ENCODE measurements at regions not wholly inside any gene's neighbourhood (a gene's known extent, or its start where the extent isn't known, plus 50 kb on each side); places are given as distances from the start of the nearest gene placed in this dataset.
"Not testable (repeated sequence)": the region's sequence is repeated elsewhere in the genome, so short reads cannot be mapped to it uniquely, and the experiment has no call there.

DNA sequence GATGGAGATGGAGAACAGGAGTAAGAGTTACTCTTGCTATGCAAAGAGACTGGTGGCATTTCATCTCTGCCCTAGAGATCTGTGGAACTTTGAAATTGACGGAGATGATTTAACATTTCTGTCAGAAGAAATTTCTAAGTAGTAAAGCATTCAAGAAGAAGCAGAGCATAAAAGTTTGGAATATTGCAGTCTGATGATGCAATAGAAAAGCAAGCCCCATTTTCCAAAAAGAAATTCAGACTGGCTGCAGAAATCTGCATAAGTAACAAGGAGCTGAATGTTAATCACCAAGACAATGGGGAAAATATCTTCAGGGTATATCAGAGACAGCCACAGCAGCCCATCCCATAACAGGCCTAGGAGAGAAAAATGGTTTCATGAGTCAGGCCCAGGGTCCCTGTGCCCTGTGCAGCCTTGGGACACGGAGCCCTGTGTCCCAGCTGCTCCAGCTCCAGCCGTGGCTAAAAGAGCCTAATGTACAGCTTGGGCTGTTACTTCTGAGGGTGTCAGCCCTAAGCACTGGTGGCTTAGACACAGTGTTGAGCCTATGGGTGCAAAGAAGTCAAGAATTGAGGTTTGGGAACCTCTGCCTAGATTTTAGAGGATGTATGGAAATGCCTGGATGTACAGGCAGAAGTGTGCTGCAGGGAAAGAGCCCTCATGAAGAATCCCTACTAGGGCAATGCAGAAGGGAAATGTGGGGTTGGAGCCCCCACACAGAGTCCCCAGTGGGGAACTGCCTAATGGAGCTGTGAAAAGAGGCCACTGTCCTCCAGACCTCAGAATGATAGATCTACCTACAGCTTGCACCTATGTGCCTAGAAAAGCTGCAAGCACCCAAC lies 616.6 kb downstream of the SLC16A7 start:
- Histone ChIP-seq H3K79me2 (ENCODE audit: control insufficient read depth, insufficient read depth, low read length) (no peaks in the 10 kb centered on the region), H3K9me3 (ENCODE audit: control insufficient read depth, low read depth, low read length) (no peaks in the 10 kb centered on the region)

GRCh38 chr12:60213272-60213671 lies 617.4 kb downstream of the SLC16A7 start:
- not testable (repeated sequence) for FAIRE-seq

More for the DNA sequence above, 616.6 kb downstream of the SLC16A7 start:
- DNase-seq (ENCODE audit: low read depth, low spot score) (no peak), FAIRE-seq (no peak)
- Histone ChIP-seq H2AFZ (ENCODE audit: control insufficient read depth, low read length) (no peak overlapping the region), H3K9ac (ENCODE audit: control insufficient read depth, extremely low read depth, insufficient read depth, low read length) (no peak overlapping the region), H3K4me1 (ENCODE audit: control insufficient read depth, extremely low read depth, insufficient read depth, low read length) (no peaks in the 10 kb centered on the region), H3K27me3 (ENCODE audit: control insufficient read depth, extremely low read depth, insufficient read depth, low read length) (no peaks in the 10 kb centered on the region), H3K4me3 (ENCODE audit: control insufficient read depth in 2 of 3, extremely low read depth in 1 of 3, insufficient read depth in 2 of 3, low read depth in 1 of 3, low read length in 3 of 3) (no peak overlapping the region), H4K20me1 (ENCODE audit: control insufficient read depth, extremely low read depth, insufficient read depth, low read length) (no peaks in the 10 kb centered on the region), H3K36me3 (ENCODE audit: control insufficient read depth in 2 of 2, extremely low read depth in 1 of 2, insufficient read depth in 2 of 2, low read length in 2 of 2) (no peaks in the 10 kb centered on the region), H3K27ac (ENCODE audit: control insufficient read depth, insufficient read depth, low read length) (no peak overlapping the region), H3K4me2 (ENCODE audit: control insufficient read depth, extremely low read depth, insufficient read depth, low read depth, low read length) (no peak overlapping the region), H3K9me1 (ENCODE audit: control insufficient read depth, extremely low read depth, insufficient read depth, low read length) (no peaks in the 10 kb centered on the region)
- TF ChIP-seq CTCF (optimal IDR thresholded peaks at IDR 0.05 in 1 of 3, IDR thresholded peaks at IDR 0.05 in 1 of 3, conservative IDR thresholded peaks at IDR 0.05 in 1 of 3; ENCODE audit: extremely low read depth in 1 of 3, insufficient read depth in 2 of 3, low read length in 3 of 3) (no peak), EZH2 (IDR thresholded peaks at IDR 0.05; ENCODE audit: low read length) (no peak)
- dilution Hi-C loops (cut with MboI; ENCODE audit: extremely low pct_ligation_motif_present, low sequenced_read_pairs), result no loop called here

GRCh38 chr12:60216226-60216625 lies 620.4 kb downstream of the SLC16A7 start:
- Histone ChIP-seq H3K9me1 (ENCODE audit: control insufficient read depth, extremely low read depth, insufficient read depth, low read length) (no peaks in the 10 kb centered on the region), H3K36me3 (ENCODE audit: control insufficient read depth in 2 of 2, extremely low read depth in 1 of 2, insufficient read depth in 2 of 2, low read length in 2 of 2) (no peaks in the 10 kb centered on the region), H3K79me2 (ENCODE audit: control insufficient read depth, insufficient read depth, low read length) (no peaks in the 10 kb centered on the region), H3K27me3 (ENCODE audit: control insufficient read depth, extremely low read depth, insufficient read depth, low read length) (no peaks in the 10 kb centered on the region), H3K4me3 (ENCODE audit: control insufficient read depth in 2 of 3, extremely low read depth in 1 of 3, insufficient read depth in 2 of 3, low read depth in 1 of 3, low read length in 3 of 3) (no peak overlapping the region), H4K20me1 (ENCODE audit: control insufficient read depth, extremely low read depth, insufficient read depth, low read length) (no peaks in the 10 kb centered on the region), H2AFZ (ENCODE audit: control insufficient read depth, low read length) (no peak overlapping the region), H3K9ac (ENCODE audit: control insufficient read depth, extremely low read depth, insufficient read depth, low read length) (no peak overlapping the region), H3K9me3 (ENCODE audit: control insufficient read depth, low read depth, low read length) (no peaks in the 10 kb centered on the region), H3K27ac (ENCODE audit: control insufficient read depth, insufficient read depth, low read length) (no peak overlapping the region), H3K4me1 (ENCODE audit: control insufficient read depth, extremely low read depth, insufficient read depth, low read length) (no peaks in the 10 kb centered on the region), H3K4me2 (ENCODE audit: control insufficient read depth, extremely low read depth, insufficient read depth, low read depth, low read length) (no peak overlapping the region)
- no peak for TF ChIP-seq CTCF (optimal IDR thresholded peaks at IDR 0.05 in 1 of 3, IDR thresholded peaks at IDR 0.05 in 1 of 3, conservative IDR thresholded peaks at IDR 0.05 in 1 of 3; ENCODE audit: extremely low read depth in 1 of 3, insufficient read depth in 2 of 3, low read length in 3 of 3)
- TF ChIP-seq EZH2 (IDR thresholded peaks at IDR 0.05; ENCODE audit: low read length), result no peak
- FAIRE-seq (no peak), DNase-seq (ENCODE audit: low read depth, low spot score) (no peak)
- dilution Hi-C loops (cut with MboI; ENCODE audit: extremely low pct_ligation_motif_present, low sequenced_read_pairs), result no loop called here

More at GRCh38 chr12:60213272-60213671, 617.4 kb downstream of the SLC16A7 start:
- DNase-seq (ENCODE audit: low read depth, low spot score); H3K4me1 ChIP-seq (ENCODE audit: control insufficient read depth, extremely low read depth, insufficient read depth, low read length); H3K4me3 ChIP-seq (ENCODE audit: control insufficient read depth in 2 of 3, extremely low read depth in 1 of 3, insufficient read depth in 2 of 3, low read depth in 1 of 3, low read length in 3 of 3); dilution Hi-C loops (cut with MboI; ENCODE audit: extremely low pct_ligation_motif_present, low sequenced_read_pairs); H3K9ac ChIP-seq (ENCODE audit: control insufficient read depth, extremely low read depth, insufficient read depth, low read length); H2AFZ ChIP-seq (ENCODE audit: control insufficient read depth, low read length); H3K4me2 ChIP-seq (ENCODE audit: control insufficient read depth, extremely low read depth, insufficient read depth, low read depth, low read length); H3K9me1 ChIP-seq (ENCODE audit: control insufficient read depth, extremely low read depth, insufficient read depth, low read length); H3K27ac ChIP-seq (ENCODE audit: control insufficient read depth, insufficient read depth, low read length); H3K79me2 ChIP-seq (ENCODE audit: control insufficient read depth, insufficient read depth, low read length); H3K36me3 ChIP-seq (ENCODE audit: control insufficient read depth in 2 of 2, extremely low read depth in 1 of 2, insufficient read depth in 2 of 2, low read length in 2 of 2); H3K27me3 ChIP-seq (ENCODE audit: control insufficient read depth, extremely low read depth, insufficient read depth, low read length); H3K9me3 ChIP-seq (ENCODE audit: control insufficient read depth, low read depth, low read length); H4K20me1 ChIP-seq (ENCODE audit: control insufficient read depth, extremely low read depth, insufficient read depth, low read length): not testable (repeated sequence)
